Mesendoderm (in vitro differentiated cells): ENCODE measurements at regions not wholly inside any gene's neighbourhood (a gene's known extent, or its start where the extent isn't known, plus 50 kb on each side); places are given as distances from the start of the nearest gene placed in this dataset.
A peak's percentile ranks its signal among the peaks of the same experiment; 100 is the strongest.

Source experiments
- DNase-seq: peaks from one replicate; pipeline ENCODE4 v3.0.0; 2013
- H2AK5ac ChIP-seq: 2 replicates; pipeline ENCODE4 v1.6.1; 2013; ENCODE audit warnings: low read length, inconsistent platforms
- H2BK120ac ChIP-seq: 2 replicates; pipeline ENCODE4 v1.6.1; 2013; ENCODE audit warnings: low read depth, mild to moderate bottlenecking, low read length, moderate library complexity, mixed read lengths
- H2BK15ac ChIP-seq: replicated peaks from 2 replicates; pipeline ENCODE4 v1.6.1; 2013; ENCODE audit warnings: low read depth, mild to moderate bottlenecking, moderate library complexity
- H2BK5ac ChIP-seq: 2 replicates; pipeline ENCODE4 v1.6.1; 2013; ENCODE audit warnings: low read length, inconsistent platforms
- H3K18ac ChIP-seq: 2 replicates; pipeline ENCODE4 v1.6.1; 2013; ENCODE audit warnings: mild to moderate bottlenecking, low read length, mixed read lengths
- H3K23ac ChIP-seq: one replicate; pipeline ENCODE4 v1.6.1; 2013; ENCODE audit warnings: low read length
- H3K27ac ChIP-seq: 2 replicates; pipeline ENCODE4 v1.5.1; 2013; ENCODE audit warnings: low read depth, mild to moderate bottlenecking, inconsistent platforms, low read length, moderate library complexity
- H3K27me3 ChIP-seq: 2 replicates; pipeline ENCODE4 v1.6.1; 2013; ENCODE audit warnings: low read length, control low read depth, mild to moderate bottlenecking, inconsistent platforms; ENCODE audit not compliant: insufficient read depth, poor library complexity
- H3K36me3 ChIP-seq: 2 replicates; pipeline ENCODE4 v1.6.1; 2013; ENCODE audit warnings: low read length, inconsistent platforms; ENCODE audit not compliant: control insufficient read depth, insufficient read depth
- H3K4ac ChIP-seq: one replicate; pipeline ENCODE4 v1.6.1; 2013; ENCODE audit warnings: low read depth, mild to moderate bottlenecking, low read length, moderate library complexity
- H3K4me1 ChIP-seq: 2 replicates; pipeline ENCODE4 v1.6.1; 2013; ENCODE audit warnings: low read depth, low read length, inconsistent platforms; ENCODE audit not compliant: control insufficient read depth
- H3K4me2 ChIP-seq: 2 replicates; pipeline ENCODE4 v1.6.1; 2013; ENCODE audit warnings: low read length
- H3K4me3 ChIP-seq: 2 replicates; pipeline ENCODE4 v1.5.1; 2013; ENCODE audit warnings: mild to moderate bottlenecking, low read length
- H3K56ac ChIP-seq: one replicate; pipeline ENCODE4 v1.6.1; 2013; ENCODE audit warnings: low read length
- H3K79me1 ChIP-seq: 2 replicates; pipeline ENCODE4 v1.6.1; 2013; ENCODE audit warnings: low read length, inconsistent platforms
- H3K79me2 ChIP-seq: 2 replicates; pipeline ENCODE4 v1.6.1; 2013; ENCODE audit warnings: mild to moderate bottlenecking, low read length; ENCODE audit not compliant: control insufficient read depth, insufficient read depth
- H3K9ac ChIP-seq: 2 replicates; pipeline ENCODE4 v1.6.1; 2013; ENCODE audit warnings: low read length, inconsistent platforms
- H4K5ac ChIP-seq: one replicate; pipeline ENCODE4 v1.6.1; 2013; ENCODE audit warnings: low read length
- H4K8ac ChIP-seq: one replicate; pipeline ENCODE4 v1.6.1; 2013; ENCODE audit warnings: low read depth, mild to moderate bottlenecking, control low read depth, low read length, moderate library complexity
- WGBS: extraction: QIAGEN DNeasy Blood & Tissue Kit; methylation state at CpG from one replicate; pipeline ENCODE4 v1.1.7; 2013; ENCODE audit warnings: low lambda C conversion rate, missing lambda C conversion rate; ENCODE audit not compliant: insufficient coverage; ENCODE audit errors: extremely low coverage; 5-methylcytosine and 5-hydroxymethylcytosine counted together

GRCh38 chr1:182281541-182281940 lies 110.0 kb downstream of the GLUL start:
- Histone ChIP-seq H4K8ac (no peak overlapping the region), H3K56ac (no peak overlapping the region), H2BK120ac (no peak overlapping the region), H2BK5ac (no peak overlapping the region), H3K4me3 (no peak overlapping the region), H3K18ac (no peak overlapping the region), H3K23ac (no peak overlapping the region), H3K27me3 (no peaks in the 10 kb centered on the region), H3K4ac (no peak overlapping the region), H3K79me1 (no peaks in the 10 kb centered on the region), H3K27ac (no peak overlapping the region), H3K79me2 (no peaks in the 10 kb centered on the region), H4K5ac (no peak overlapping the region), H3K4me1 (peaks cover 5% of the 10 kb centered on the region), H2AK5ac (peak overlapping the region; percentile 36), H3K9ac (no peak overlapping the region), H3K4me2 (no peak overlapping the region), H2BK15ac (no peak overlapping the region), H3K36me3 (no peaks in the 10 kb centered on the region)
- peak; percentile 71 for DNase-seq
- no CpG with 5 or more reads among the region's 6 CpGs for WGBS

DNA sequence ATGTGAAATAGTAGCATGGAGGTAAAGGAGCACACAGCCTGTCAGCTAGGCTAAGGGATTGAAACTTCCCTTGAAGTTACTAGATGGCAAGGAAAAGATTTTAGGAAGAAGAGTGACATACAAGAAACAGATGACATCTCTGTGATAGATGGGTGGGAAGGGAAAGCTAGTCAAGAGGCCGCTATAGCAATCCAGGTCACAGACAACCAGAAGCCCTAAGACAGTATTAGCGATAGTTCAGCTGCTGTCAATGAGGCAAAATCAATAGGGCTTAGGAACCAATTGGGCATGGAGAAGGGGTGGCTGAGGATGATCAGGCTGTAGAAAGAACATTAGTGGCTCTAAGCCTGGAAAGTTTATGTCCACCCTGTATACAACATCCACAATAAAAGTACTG lies 111.1 kb downstream of the GLUL start:
- H3K4me3 ChIP-seq: no peak overlapping the region
- H4K8ac ChIP-seq: no peak overlapping the region

GRCh38 chr1:182279724-182280503 lies 111.7 kb downstream of the GLUL start:
- H3K36me3 ChIP-seq: no peaks in the 10 kb centered on the region
- H4K8ac ChIP-seq: no peak overlapping the region
- no peak overlapping the region for H3K9ac ChIP-seq
- no peak overlapping the region for H3K4me3 ChIP-seq
- no peaks in the 10 kb centered on the region for H3K79me1 ChIP-seq
- H3K18ac ChIP-seq: no peak overlapping the region
- H3K79me2 ChIP-seq: no peaks in the 10 kb centered on the region
- H2BK120ac ChIP-seq: no peak overlapping the region
- no peak overlapping the region for H4K5ac ChIP-seq
- H3K4me2 ChIP-seq: no peak overlapping the region
- DNase-seq: peak; percentile 47
- H3K27ac ChIP-seq: no peak overlapping the region
- H2AK5ac ChIP-seq: no peak overlapping the region
- H3K56ac ChIP-seq: no peak overlapping the region
- H3K4me1 ChIP-seq: peaks cover 5% of the 10 kb centered on the region
- no peak overlapping the region for H2BK15ac ChIP-seq
- no peaks in the 10 kb centered on the region for H3K27me3 ChIP-seq
- no peak overlapping the region for H3K23ac ChIP-seq
- H2BK5ac ChIP-seq: no peak overlapping the region
- no CpG with 5 or more reads among the region's 9 CpGs for WGBS
- no peak overlapping the region for H3K4ac ChIP-seq

More for the DNA sequence above, 111.1 kb downstream of the GLUL start:
- H3K79me1 ChIP-seq: no peaks in the 10 kb centered on the region
- H3K27ac ChIP-seq: no peak overlapping the region
- H3K4ac ChIP-seq: no peak overlapping the region
- no peak overlapping the region for H2BK5ac ChIP-seq
- no peak overlapping the region for H2AK5ac ChIP-seq
- no peak for DNase-seq
- H3K4me1 ChIP-seq: peaks cover 5% of the 10 kb centered on the region
- no peak overlapping the region for H3K4me2 ChIP-seq
- no peaks in the 10 kb centered on the region for H3K27me3 ChIP-seq
- H2BK15ac ChIP-seq: no peak overlapping the region
- no peaks in the 10 kb centered on the region for H3K79me2 ChIP-seq
- H3K9ac ChIP-seq: no peak overlapping the region
- no peaks in the 10 kb centered on the region for H3K36me3 ChIP-seq
- H4K5ac ChIP-seq: no peak overlapping the region
- no CpG with 5 or more reads among the region's 2 CpGs for WGBS
- no peak overlapping the region for H2BK120ac ChIP-seq
- H3K23ac ChIP-seq: no peak overlapping the region
- H3K18ac ChIP-seq: no peak overlapping the region
- no peak overlapping the region for H3K56ac ChIP-seq

- DNase-seq: no peak
- no peak overlapping the region for H3K9ac ChIP-seq
- H4K5ac ChIP-seq: no peak overlapping the region
- H2BK5ac ChIP-seq: no peak overlapping the region
- no peak overlapping the region for H3K4me3 ChIP-seq
- H2BK15ac ChIP-seq: no peak overlapping the region
- no peak overlapping the region for H2AK5ac ChIP-seq
- peaks cover 5% of the 10 kb centered on the region for H3K4me1 ChIP-seq
- no peak overlapping the region for H4K8ac ChIP-seq
- no peak overlapping the region for H3K23ac ChIP-seq
- H3K79me2 ChIP-seq: no peaks in the 10 kb centered on the region
- H3K79me1 ChIP-seq: no peaks in the 10 kb centered on the region
- no peaks in the 10 kb centered on the region for H3K36me3 ChIP-seq
- WGBS: no CpG with 5 or more reads among the region's 7 CpGs
- no peak overlapping the region for H3K4me2 ChIP-seq
- no peak overlapping the region for H3K18ac ChIP-seq
- H2BK120ac ChIP-seq: no peak overlapping the region
- H3K56ac ChIP-seq: no peak overlapping the region
- no peak overlapping the region for H3K4ac ChIP-seq
- H3K27ac ChIP-seq: no peak overlapping the region
- H3K27me3 ChIP-seq: no peaks in the 10 kb centered on the region
These were observed 112.3 kb downstream of the GLUL start for GRCh38 chr1:182279302-182279701.

- WGBS: no CpG with 5 or more reads among the region's 7 CpGs
- Histone ChIP-seq H4K8ac (no peak overlapping the region), H3K23ac (no peak overlapping the region), H3K18ac (no peak overlapping the region), H3K27ac (no peak overlapping the region), H3K9ac (no peak overlapping the region), H2AK5ac (no peak overlapping the region), H3K4ac (no peak overlapping the region), H3K4me1 (peaks cover 5% of the 10 kb centered on the region), H3K4me3 (no peak overlapping the region), H3K56ac (no peak overlapping the region), H3K4me2 (no peak overlapping the region), H3K79me2 (no peaks in the 10 kb centered on the region), H2BK5ac (no peak overlapping the region), H2BK120ac (no peak overlapping the region), H4K5ac (no peak overlapping the region), H3K36me3 (no peaks in the 10 kb centered on the region), H3K79me1 (no peaks in the 10 kb centered on the region), H2BK15ac (no peak overlapping the region), H3K27me3 (no peaks in the 10 kb centered on the region)
- DNase-seq: no peak
These were observed 113.2 kb downstream of the GLUL start for GRCh38 chr1:182278144-182279054.
